Activated CD4-positive, alpha-beta memory T cell treated with anti-CD3 and anti-CD28 coated beads, Interleukin-2, amount 10 ng/mL, durations not matched to agents 7 days and 5 days (primary cell): ENCODE measurements at regions not wholly inside any gene's neighbourhood (a gene's known extent, or its start where the extent isn't known, plus 50 kb on each side); places are given as distances from the start of the nearest gene placed in this dataset.
"Not testable (repeated sequence)": the region's sequence is repeated elsewhere in the genome, so short reads cannot be mapped to it uniquely, and the experiment has no call there.

Experiments used
- CTCF ChIA-PET: fragments of 350-600 bp; sonication (Branson Sonifier 250); formaldehyde crosslinking; loops from one replicate; lab custom pipeline; 2021; ENCODE audit warnings: antibody characterized with exemption, inconsistent platforms; lab: Charles Lee
- POLR2A ChIA-PET: fragments of 350-600 bp; sonication (Branson Sonifier 250); formaldehyde crosslinking; loops from one replicate; lab custom pipeline; 2021; ENCODE audit warnings: antibody characterized with exemption; lab: Charles Lee
- DNase-seq: peaks from one replicate; pipeline ENCODE4 v3.0.0-alpha.2; 2020
- H3K27ac Mint-ChIP-seq: one replicate; pipeline ENCODE4 v1.8.0; 2021; ENCODE audit warnings: mild to moderate bottlenecking, mixed read lengths
- H3K27me3 Mint-ChIP-seq: one replicate; pipeline ENCODE4 v1.8.0; 2021; ENCODE audit warnings: mixed read lengths
- H3K36me3 Mint-ChIP-seq: one replicate; pipeline ENCODE4 v1.8.0; 2021; ENCODE audit warnings: low read depth, mixed read lengths
- H3K4me1 Mint-ChIP-seq: one replicate; pipeline ENCODE4 v1.8.0; 2021; ENCODE audit warnings: mixed read lengths
- H3K4me3 Mint-ChIP-seq: one replicate; pipeline ENCODE4 v1.8.0; 2021; ENCODE audit warnings: mild to moderate bottlenecking, mixed read lengths
- H3K9me3 Mint-ChIP-seq: one replicate; pipeline ENCODE4 v1.8.0; 2021; ENCODE audit warnings: mixed read lengths

GRCh38 chr10:35995485-35995884, 353.4 kb upstream of the FZD8 start:
- H3K4me1 Mint-ChIP-seq = no peaks in the 10 kb centered on the region
- H3K9me3 Mint-ChIP-seq = no peaks in the 10 kb centered on the region
- no peaks in the 10 kb centered on the region for H3K27me3 Mint-ChIP-seq
- H3K36me3 Mint-ChIP-seq = no peaks in the 10 kb centered on the region
- POLR2A ChIA-PET = no interaction called here
- no peak overlapping the region for H3K4me3 Mint-ChIP-seq
- CTCF ChIA-PET = no interaction called here
- DNase-seq = no peak
- H3K27ac Mint-ChIP-seq = no peak overlapping the region

- Mint-ChIP-seq H3K27me3 (no peaks in the 10 kb centered on the region), H3K4me1 (no peaks in the 10 kb centered on the region), H3K9me3 (no peaks in the 10 kb centered on the region), H3K27ac (no peak overlapping the region), H3K36me3 (no peaks in the 10 kb centered on the region), H3K4me3 (no peak overlapping the region)
- no peak for DNase-seq
- CTCF ChIA-PET = no interaction called here
- POLR2A ChIA-PET = interaction anchor here (0.6 kb wide), 1 partner anchor 861 kb away, joined by 3 read pairs; no protein-coding TSS in a partner anchor
Observed at GRCh38 chr10:35993591-35994515, 351.8 kb upstream of the FZD8 start.

GRCh38 chr10:35992107-35992506, 350.0 kb upstream of the FZD8 start:
- no peaks in the 10 kb centered on the region for H3K4me1 Mint-ChIP-seq
- no peaks in the 10 kb centered on the region for H3K27me3 Mint-ChIP-seq
- ChIA-PET CTCF (no interaction called here), POLR2A (no interaction called here)
- H3K36me3 Mint-ChIP-seq = no peaks in the 10 kb centered on the region
- H3K27ac Mint-ChIP-seq = no peak overlapping the region
- DNase-seq = no peak
- H3K9me3 Mint-ChIP-seq = no peaks in the 10 kb centered on the region
- H3K4me3 Mint-ChIP-seq = no peak overlapping the region

GRCh38 chr10:35986756-35987502, 344.8 kb upstream of the FZD8 start:
- no peak for DNase-seq
- ChIA-PET CTCF (no interaction called here), POLR2A (no interaction called here)
- Mint-ChIP-seq H3K4me3 (no peak overlapping the region), H3K27me3 (no peaks in the 10 kb centered on the region), H3K36me3 (no peaks in the 10 kb centered on the region), H3K4me1 (no peaks in the 10 kb centered on the region), H3K9me3 (no peaks in the 10 kb centered on the region), H3K27ac (no peak overlapping the region)

- no peaks in the 10 kb centered on the region for H3K4me1 Mint-ChIP-seq
- CTCF ChIA-PET = no interaction called here
Observed at GRCh38 chr10:35979116-35979515, 337.0 kb upstream of the FZD8 start.

GRCh38 chr10:35973912-35974591, 332.0 kb upstream of the FZD8 start:
- CTCF ChIA-PET, H3K27ac Mint-ChIP-seq, H3K27me3 Mint-ChIP-seq, H3K4me3 Mint-ChIP-seq, DNase-seq, H3K9me3 Mint-ChIP-seq, POLR2A ChIA-PET, H3K36me3 Mint-ChIP-seq, H3K4me1 Mint-ChIP-seq: not testable (repeated sequence)

More at GRCh38 chr10:35979116-35979515, 337.0 kb upstream of the FZD8 start:
- DNase-seq = no peak
- no peak overlapping the region for H3K4me3 Mint-ChIP-seq
- no peaks in the 10 kb centered on the region for H3K27me3 Mint-ChIP-seq
- H3K27ac Mint-ChIP-seq = no peak overlapping the region
- H3K36me3 Mint-ChIP-seq = no peaks in the 10 kb centered on the region
- POLR2A ChIA-PET = no interaction called here
- no peaks in the 10 kb centered on the region for H3K9me3 Mint-ChIP-seq

- CTCF ChIA-PET = no interaction called here
- Mint-ChIP-seq H3K27me3 (no peaks in the 10 kb centered on the region), H3K4me3 (no peak overlapping the region), H3K36me3 (no peaks in the 10 kb centered on the region), H3K4me1 (no peaks in the 10 kb centered on the region), H3K9me3 (peaks cover 8% of the 10 kb centered on the region), H3K27ac (no peak overlapping the region)
- DNase-seq = no peak
- POLR2A ChIA-PET = no interaction called here
Observed at GRCh38 chr10:35972275-35972674, 330.2 kb upstream of the FZD8 start.

- ChIA-PET POLR2A (no interaction called here), CTCF (interaction anchor here (0.7 kb wide), 1 partner anchor 74 kb away, joined by 4 read pairs; no protein-coding TSS in a partner anchor)
- Mint-ChIP-seq H3K4me3 (no peak overlapping the region), H3K36me3 (no peaks in the 10 kb centered on the region), H3K27ac (no peak overlapping the region), H3K9me3 (peaks cover 8% of the 10 kb centered on the region), H3K4me1 (no peaks in the 10 kb centered on the region), H3K27me3 (no peaks in the 10 kb centered on the region)
- no peak for DNase-seq
Observed at GRCh38 chr10:35971397-35971796, 329.3 kb upstream of the FZD8 start.

GRCh38 chr10:35963685-35964084, 321.6 kb upstream of the FZD8 start:
- CTCF ChIA-PET = no interaction called here
- Mint-ChIP-seq H3K27ac (no peak overlapping the region), H3K4me1 (no peaks in the 10 kb centered on the region), H3K36me3 (no peaks in the 10 kb centered on the region), H3K27me3 (no peaks in the 10 kb centered on the region), H3K4me3 (no peak overlapping the region), H3K9me3 (peaks cover 4% of the 10 kb centered on the region)
- POLR2A ChIA-PET = no interaction called here
- no peak for DNase-seq

- POLR2A ChIA-PET = no interaction called here
- CTCF ChIA-PET = no interaction called here
Observed at GRCh38 chr10:35961501-35961900, 319.4 kb upstream of the FZD8 start.

GRCh38 chr10:35959252-35959651, 317.2 kb upstream of the FZD8 start:
- DNase-seq = no peak
- no peaks in the 10 kb centered on the region for H3K27me3 Mint-ChIP-seq
- no peak overlapping the region for H3K27ac Mint-ChIP-seq
- H3K4me3 Mint-ChIP-seq = no peak overlapping the region
- ChIA-PET CTCF (no interaction called here), POLR2A (no interaction called here)
- no peaks in the 10 kb centered on the region for H3K36me3 Mint-ChIP-seq
- H3K9me3 Mint-ChIP-seq = peaks cover 2% of the 10 kb centered on the region
- H3K4me1 Mint-ChIP-seq = no peaks in the 10 kb centered on the region

More at GRCh38 chr10:35961501-35961900, 319.4 kb upstream of the FZD8 start:
- no peaks in the 10 kb centered on the region for H3K4me1 Mint-ChIP-seq
- no peaks in the 10 kb centered on the region for H3K36me3 Mint-ChIP-seq
- no peak for DNase-seq
- H3K9me3 Mint-ChIP-seq = peaks cover 6% of the 10 kb centered on the region
- H3K27ac Mint-ChIP-seq = no peak overlapping the region
- H3K4me3 Mint-ChIP-seq = no peak overlapping the region
- no peaks in the 10 kb centered on the region for H3K27me3 Mint-ChIP-seq

- H3K36me3 Mint-ChIP-seq, POLR2A ChIA-PET, H3K27me3 Mint-ChIP-seq: not testable (repeated sequence)
Observed at GRCh38 chr10:35958609-35959008, 316.5 kb upstream of the FZD8 start.

GRCh38 chr10:35950701-35951100, 308.6 kb upstream of the FZD8 start:
- H3K9me3 Mint-ChIP-seq = no peaks in the 10 kb centered on the region
- DNase-seq = no peak
- ChIA-PET POLR2A (no interaction called here), CTCF (no interaction called here)
- no peaks in the 10 kb centered on the region for H3K36me3 Mint-ChIP-seq
- H3K4me3 Mint-ChIP-seq = no peak overlapping the region
- no peaks in the 10 kb centered on the region for H3K4me1 Mint-ChIP-seq
- H3K27me3 Mint-ChIP-seq = no peaks in the 10 kb centered on the region
- H3K27ac Mint-ChIP-seq = no peak overlapping the region

More at GRCh38 chr10:35958609-35959008, 316.5 kb upstream of the FZD8 start:
- H3K4me3 Mint-ChIP-seq, DNase-seq, H3K9me3 Mint-ChIP-seq, H3K4me1 Mint-ChIP-seq, CTCF ChIA-PET, H3K27ac Mint-ChIP-seq: not testable (repeated sequence)
